GM13977 (cell line): ENCODE measurements at regions not wholly inside any gene's neighbourhood (a gene's known extent, or its start where the extent isn't known, plus 50 kb on each side); places are given as distances from the start of the nearest gene placed in this dataset.

Source experiments
- DNase-seq: peaks from one replicate; pipeline ENCODE4 v3.0.0; 2012; ENCODE audit warnings: low spot score
- CTCF ChIP-seq: IDR thresholded peaks from 2 replicates; pipeline ENCODE4 v1.5.1; 2012; ENCODE audit warnings: mild to moderate bottlenecking, control low read depth; ENCODE audit not compliant: insufficient read depth; ENCODE audit errors: extremely low read depth, missing control alignments
- in situ Hi-C: fragments of 300-500 bp; cut with MboI; formaldehyde crosslinking; loops from one replicate; pipeline ENCODE4 v1.12.0; 2022; ENCODE audit warnings: low sequenced_read_pairs, low pct_unique_long_range_greater_than_20kb, mixed read lengths, inconsistent platforms; ENCODE audit not compliant: unreplicated experiment

DNA sequence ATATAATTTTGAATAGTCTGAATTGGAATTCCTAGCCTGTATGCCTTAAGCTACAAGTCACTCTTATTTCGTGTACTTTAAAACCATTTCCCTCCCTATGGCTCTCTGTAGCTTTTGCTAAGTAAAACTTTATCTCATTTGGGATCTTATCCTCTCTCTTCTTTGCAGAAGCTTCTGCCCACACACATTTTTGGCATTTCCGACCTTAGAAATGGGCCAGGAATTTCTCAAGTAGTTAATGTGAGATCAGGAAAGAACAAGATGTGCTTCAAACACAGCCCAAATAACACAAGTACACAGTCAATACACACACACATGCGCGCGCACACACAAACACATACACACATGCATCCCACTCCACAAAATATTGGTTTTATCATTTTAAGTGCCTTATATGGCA, 931.0 kb upstream of the MIR17HG start:
- no peak for TF ChIP-seq CTCF
- DNase-seq = no peak
- in situ Hi-C loops = no loop called here

DNA sequence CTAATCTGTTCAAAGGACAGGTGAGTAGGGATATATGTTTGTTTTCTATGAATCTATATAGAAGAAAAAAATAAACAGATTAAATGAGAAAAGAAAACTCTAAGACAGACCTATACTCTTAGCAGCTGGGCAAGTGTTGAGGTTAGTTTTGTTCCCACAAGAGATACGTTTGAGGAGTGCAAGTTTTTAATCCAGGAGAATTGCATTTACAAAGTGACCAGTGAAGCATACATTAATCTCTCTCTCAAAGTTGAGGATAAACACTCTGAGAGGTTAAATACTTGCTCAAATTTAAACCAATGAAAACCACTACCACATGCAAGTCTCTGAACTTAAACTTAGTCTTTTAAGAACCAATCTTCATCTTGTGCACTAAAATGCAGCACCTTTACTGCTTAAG, 930.5 kb upstream of the MIR17HG start:
- TF ChIP-seq CTCF = no peak
- in situ Hi-C loops = no loop called here
- DNase-seq = no peak

- in situ Hi-C loops = no loop called here
- DNase-seq = no peak
- no peak for TF ChIP-seq CTCF
Observed at GRCh38 chr13:90420683-90421082, 926.8 kb upstream of the MIR17HG start.

- no peak for DNase-seq
Observed at GRCh38 chr13:90427322-90428272, 919.9 kb upstream of the MIR17HG start.

DNA sequence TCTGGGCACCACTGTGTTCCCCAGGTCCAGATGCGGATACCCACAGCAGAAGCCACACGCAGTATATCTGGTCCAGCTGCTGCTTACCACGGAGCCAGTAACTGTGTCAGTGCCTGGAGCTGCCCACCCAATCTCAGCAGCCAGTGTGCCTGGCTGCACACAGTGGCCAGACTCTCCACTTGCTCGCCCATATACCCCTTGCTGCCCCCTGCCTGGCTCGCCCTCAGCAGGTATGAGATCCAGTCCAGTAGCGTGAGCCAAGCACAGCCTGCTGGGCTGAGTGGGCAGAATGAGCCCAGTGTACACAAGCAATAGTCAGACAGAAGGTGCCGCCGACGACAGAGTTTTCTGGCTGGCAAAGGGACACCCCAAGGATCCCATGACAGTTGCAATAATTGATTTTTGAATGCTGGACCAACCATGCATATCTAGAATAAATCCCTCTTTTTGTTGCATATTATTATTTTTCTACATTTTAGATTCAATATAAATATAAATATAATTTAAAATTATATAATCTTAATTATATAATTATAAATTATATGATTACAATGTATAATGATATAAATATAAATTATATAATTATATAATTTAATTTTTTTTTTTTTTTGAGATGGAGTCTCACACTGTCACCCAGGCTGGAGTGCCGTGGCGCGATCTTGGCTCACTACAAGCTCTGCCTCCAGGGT, 918.8 kb upstream of the MIR17HG start:
- DNase-seq = no peak
- no peak for TF ChIP-seq CTCF
- in situ Hi-C loops = no loop called here

More at GRCh38 chr13:90427322-90428272, 919.9 kb upstream of the MIR17HG start:
- TF ChIP-seq CTCF = no peak
- in situ Hi-C loops = no loop called here

- in situ Hi-C loops = no loop called here
- no peak for TF ChIP-seq CTCF
- no peak for DNase-seq
Observed at GRCh38 chr13:90430127-90430526, 917.4 kb upstream of the MIR17HG start.
